ENCODE measurements at regions not wholly inside any gene's neighbourhood (a gene's known extent, or its start where the extent isn't known, plus 50 kb on each side); places are given as distances from the start of the nearest gene placed in this dataset.

DNA sequence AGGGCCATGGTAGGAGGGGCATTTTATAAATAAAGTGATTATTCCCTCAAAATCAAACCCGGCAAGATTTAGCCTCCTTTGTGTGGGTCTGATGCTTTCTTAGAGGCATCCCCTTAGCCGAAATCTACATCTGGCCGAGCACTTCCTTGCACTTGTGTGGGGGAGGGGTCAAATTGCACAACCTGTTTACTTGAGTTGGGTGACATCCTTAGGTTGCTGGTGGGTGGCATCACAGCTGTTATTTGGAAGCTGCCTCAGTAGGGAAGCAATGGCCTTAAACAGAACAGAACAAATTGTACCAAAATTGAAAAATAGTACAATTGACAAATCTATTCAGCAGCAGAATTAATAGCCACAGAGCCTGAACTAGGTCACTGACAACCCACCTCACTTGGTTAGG, 546.1 kb downstream of the SNAPC1 start:
- no peak for TF ChIP-seq POLR2A (IDR thresholded peaks at IDR 0.05)
- TF ChIP-seq, protein P1, sequence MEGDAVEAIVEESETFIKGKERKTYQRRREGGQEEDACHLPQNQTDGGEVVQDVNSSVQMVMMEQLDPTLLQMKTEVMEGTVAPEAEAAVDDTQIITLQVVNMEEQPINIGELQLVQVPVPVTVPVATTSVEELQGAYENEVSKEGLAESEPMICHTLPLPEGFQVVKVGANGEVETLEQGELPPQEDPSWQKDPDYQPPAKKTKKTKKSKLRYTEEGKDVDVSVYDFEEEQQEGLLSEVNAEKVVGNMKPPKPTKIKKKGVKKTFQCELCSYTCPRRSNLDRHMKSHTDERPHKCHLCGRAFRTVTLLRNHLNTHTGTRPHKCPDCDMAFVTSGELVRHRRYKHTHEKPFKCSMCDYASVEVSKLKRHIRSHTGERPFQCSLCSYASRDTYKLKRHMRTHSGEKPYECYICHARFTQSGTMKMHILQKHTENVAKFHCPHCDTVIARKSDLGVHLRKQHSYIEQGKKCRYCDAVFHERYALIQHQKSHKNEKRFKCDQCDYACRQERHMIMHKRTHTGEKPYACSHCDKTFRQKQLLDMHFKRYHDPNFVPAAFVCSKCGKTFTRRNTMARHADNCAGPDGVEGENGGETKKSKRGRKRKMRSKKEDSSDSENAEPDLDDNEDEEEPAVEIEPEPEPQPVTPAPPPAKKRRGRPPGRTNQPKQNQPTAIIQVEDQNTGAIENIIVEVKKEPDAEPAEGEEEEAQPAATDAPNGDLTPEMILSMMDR (IDR thresholded peaks at IDR 0.05): no peak

Measured in adrenal gland (tissue), 5 donors.